Endothelial cell of umbilical vein (primary cell): ENCODE measurements at regions not wholly inside any gene's neighbourhood (a gene's known extent, or its start where the extent isn't known, plus 50 kb on each side); places are given as distances from the start of the nearest gene placed in this dataset.

ENCODE experiments used
- BruUV-seq: library from RNA; stranded (reverse); fragments of 400-500 nt; replicated peaks from 2 replicates; lab custom pipeline; 2021; lab: Mats Ljungman, UMichigan
- CTCF ChIA-PET: fragments of 300-600, 350-600 bp; sonication (Branson Sonifier 250); formaldehyde crosslinking; loops from one replicate; lab custom pipeline; 2021; ENCODE audit warnings: antibody characterized with exemption, inconsistent platforms; lab: Charles Lee
- POLR2A ChIA-PET: fragments of 300-600, 350-600 bp; sonication (Branson Sonifier 250); formaldehyde crosslinking; loops from one replicate; lab custom pipeline; 2021; ENCODE audit warnings: antibody characterized with exemption, inconsistent platforms; lab: Charles Lee
- DNase-seq: peaks from one replicate; pipeline ENCODE4 v3.0.0-alpha.2; 2011; ENCODE audit warnings: low read depth, low spot score
- FAIRE-seq: peaks from 2 replicates; lab custom pipeline; 2011; peaks lifted over from hg19 to GRCh38; lab: Jason Lieb, UNC
- H2AFZ ChIP-seq: 2 replicates; pipeline ENCODE4 v1.6.0; 2012; ENCODE audit warnings: low read depth, low read length, control low read depth, inconsistent platforms
- H3K27ac ChIP-seq: 2 replicates; pipeline ENCODE4 v1.5.1; 2011; ENCODE audit warnings: low read depth, mild to moderate bottlenecking, control low read depth, low read length, moderate library complexity; ENCODE audit not compliant: insufficient read depth
- H3K27me3 ChIP-seq, 2 experiments: 2 replicates each; pipeline versions ENCODE4 v1.6.0 to v1.6.1; 2011; ENCODE audit warnings: low read length in 2 of 2, mixed read lengths in 1 of 2; ENCODE audit not compliant: control insufficient read depth in 2 of 2, insufficient read depth in 2 of 2
- H3K36me3 ChIP-seq, 2 experiments: 2 replicates in 1 of 2; 3 replicates in 1 of 2; pipeline ENCODE4 v1.5.1; 2011; ENCODE audit warnings: low read length in 2 of 2, mild to moderate bottlenecking in 1 of 2, moderate library complexity in 1 of 2; ENCODE audit not compliant: control insufficient read depth in 2 of 2, insufficient read depth in 2 of 2; ENCODE audit errors: extremely low read depth in 1 of 2
- H3K4me1 ChIP-seq: 3 replicates; pipeline ENCODE4 v1.5.1; 2011; ENCODE audit warnings: mild to moderate bottlenecking, low read length; ENCODE audit not compliant: control insufficient read depth, insufficient read depth; ENCODE audit errors: extremely low read depth
- H3K4me2 ChIP-seq: 2 replicates; pipeline ENCODE4 v1.6.1; 2011; ENCODE audit warnings: low read length, control low read depth, mixed read lengths; ENCODE audit not compliant: insufficient read depth
- H3K4me3 ChIP-seq, 3 experiments: fragments of 200-600 bp in 1 of 3; sonication (generic), shearing (Covaris generic) in 1 of 3; replicated peaks in 1 of 3; 2 replicates each; pipeline ENCODE4 v1.5.1; 2011 to 2016; ENCODE audit warnings: control low read depth in 3 of 3, low read length in 3 of 3, mild to moderate bottlenecking in 2 of 3, inconsistent platforms in 1 of 3, low read depth in 1 of 3, moderate library complexity in 1 of 3; ENCODE audit not compliant: insufficient read depth in 1 of 3
- H3K79me2 ChIP-seq: 2 replicates; pipeline ENCODE4 v1.6.0; 2012; ENCODE audit warnings: low read length, inconsistent platforms; ENCODE audit not compliant: control insufficient read depth, insufficient read depth
- H3K9ac ChIP-seq: replicated peaks from 2 replicates; pipeline ENCODE3; 2011; ENCODE audit warnings: low read length, control low read depth; ENCODE audit not compliant: insufficient read depth; ENCODE audit errors: extremely low read depth
- H3K9me1 ChIP-seq: replicated peaks from 3 replicates; pipeline ENCODE4 v1.6.0; 2011; ENCODE audit warnings: mild to moderate bottlenecking, low read length; ENCODE audit not compliant: control insufficient read depth, insufficient read depth; ENCODE audit errors: extremely low read depth
- H3K9me3 ChIP-seq: replicated peaks from 2 replicates; pipeline ENCODE4 v1.5.1; 2012; ENCODE audit warnings: low read length, inconsistent platforms; ENCODE audit not compliant: control insufficient read depth, insufficient read depth
- H4K20me1 ChIP-seq: replicated peaks from 2 replicates; pipeline ENCODE3; 2011; ENCODE audit warnings: mild to moderate bottlenecking, low read length; ENCODE audit not compliant: control insufficient read depth, insufficient read depth; ENCODE audit errors: extremely low read depth
- CTCF ChIP-seq, 2 donors: IDR thresholded peaks; 1 replicate in 1 of 2; 2 replicates in 1 of 2; pipeline ENCODE4 v1.5.1; 2011; ENCODE audit warnings: low read length in 2 of 2, mild to moderate bottlenecking in 2 of 2, moderate library complexity in 2 of 2, control low read depth in 1 of 2, inconsistent platforms in 1 of 2, low read depth in 1 of 2; ENCODE audit not compliant: insufficient read depth in 1 of 2; ENCODE audit errors: extremely low read depth in 1 of 2
- EZH2 ChIP-seq: IDR thresholded peaks from 2 replicates; pipeline ENCODE4 v1.6.1; 2012; ENCODE audit warnings: borderline replicate concordance, low read depth, mild to moderate bottlenecking, moderate library complexity, low read length, inconsistent platforms; ENCODE audit not compliant: severe bottlenecking
- FOS ChIP-seq: IDR thresholded peaks from 2 replicates; pipeline ENCODE4 v1.6.1; 2011; ENCODE audit warnings: mild to moderate bottlenecking, low read length, moderate library complexity, borderline replicate concordance; ENCODE audit not compliant: insufficient read depth
- GATA2 ChIP-seq: IDR thresholded peaks from 2 replicates; pipeline ENCODE4 v1.7.0; 2011; ENCODE audit warnings: low read depth, mild to moderate bottlenecking, moderate library complexity, mixed read lengths, low read length; ENCODE audit not compliant: insufficient read length, insufficient read depth
- JUN ChIP-seq: IDR thresholded peaks from 2 replicates; pipeline ENCODE4 v1.6.1; 2011; ENCODE audit warnings: borderline replicate concordance, low read depth; ENCODE audit not compliant: insufficient read length, insufficient read depth
- MAX ChIP-seq: IDR thresholded peaks from 2 replicates; pipeline ENCODE4 v1.6.1; 2011; ENCODE audit not compliant: insufficient read depth, insufficient read length
- MYC ChIP-seq: IDR thresholded peaks from one replicate; pipeline ENCODE4 v1.6.1; 2011; ENCODE audit warnings: mild to moderate bottlenecking, low read depth, low read length
- POLR2A ChIP-seq: IDR thresholded peaks from 2 replicates; pipeline ENCODE4 v1.6.1; 2012; ENCODE audit warnings: low read depth, mild to moderate bottlenecking, control low read depth, low read length
- POLR2AphosphoS5 ChIP-seq: IDR thresholded peaks from 2 replicates; pipeline ENCODE4 v1.6.1; 2012; ENCODE audit warnings: low read depth, mild to moderate bottlenecking, control low read depth, low read length, moderate library complexity; ENCODE audit not compliant: insufficient read depth
- dilution Hi-C: fragments of 300-500 bp; cut with MboI; formaldehyde crosslinking; loops from one replicate; pipeline ENCODE4 v1.15.0; 2019; ENCODE audit warnings: low sequenced_read_pairs; ENCODE audit not compliant: extremely low pct_ligation_motif_present
- intact Hi-C: fragments of 100-400 bp; cut with micrococcal nuclease; formaldehyde crosslinking; loops from one replicate; pipeline ENCODE4 v1.10.0; 2022

GRCh38 chr7:26493737-26494428, 202.2 kb downstream of the SNX10 start:
- Histone ChIP-seq H3K9me1 (no peaks in the 10 kb centered on the region), H3K36me3 (no peaks in the 10 kb centered on the region), H3K27ac (no peak overlapping the region), H4K20me1 (no peaks in the 10 kb centered on the region), H3K4me2 (no peak overlapping the region), H3K27me3 (peaks cover 4 to 5% of the 10 kb centered on the region in 2 experiments), H3K79me2 (no peaks in the 10 kb centered on the region), H3K9me3 (no peaks in the 10 kb centered on the region), H2AFZ (no peak overlapping the region), H3K4me1 (no peaks in the 10 kb centered on the region), H3K9ac (no peak overlapping the region), H3K4me3 (no peak overlapping the region)
- TF ChIP-seq CTCF (IDR thresholded peaks at IDR 0.05; ENCODE audit: extremely low read depth in 1 of 2, insufficient read depth in 1 of 2, low read depth in 1 of 2, low read length in 2 of 2), result no peak
- BruUV-seq, result no TSS peak
- intact Hi-C loops, result no loop called here
- ChIA-PET POLR2A (no interaction called here), CTCF (interaction anchor here (1.2 to 2.9 kb wide), 3 partner anchors 11 to 125 kb away, joined by 3 to 8 read pairs (median 4); no protein-coding TSS in a partner anchor)
- FAIRE-seq (no peak), DNase-seq (no peak)
- dilution Hi-C loops, result no loop called here

- dilution Hi-C loops (no loop called here), intact Hi-C loops (no loop called here)
- BruUV-seq, result no TSS peak
- FAIRE-seq (no peak), DNase-seq (no peak)
- POLR2A ChIA-PET, result no interaction called here
- no peak overlapping the region for H2AFZ ChIP-seq
- no peak overlapping the region for H3K9ac ChIP-seq
- no peaks in the 10 kb centered on the region for H3K79me2 ChIP-seq
- H4K20me1 ChIP-seq, result no peaks in the 10 kb centered on the region
- H3K9me1 ChIP-seq, result no peaks in the 10 kb centered on the region
- CTCF ChIA-PET, result interaction anchor here (0.5 to 2.9 kb wide), 6 partner anchors 11 to 603 kb away, joined by 3 to 8 read pairs (median 3); no protein-coding TSS in a partner anchor
- H3K27me3 ChIP-seq, result peaks cover under 1 to 2% of the 10 kb centered on the region in 2 experiments
- no peak overlapping the region for H3K4me3 ChIP-seq
- no peaks in the 10 kb centered on the region for H3K9me3 ChIP-seq
- H3K27ac ChIP-seq, result no peak overlapping the region
- no peak overlapping the region for H3K4me2 ChIP-seq
- no peaks in the 10 kb centered on the region for H3K4me1 ChIP-seq
- TF ChIP-seq JUN (no peak), EZH2 (no peak), FOS (no peak), GATA2 (no peak), CTCF (IDR thresholded peaks at IDR 0.05; ENCODE audit: extremely low read depth in 1 of 2, insufficient read depth in 1 of 2, low read depth in 1 of 2, low read length in 2 of 2) (no peak), POLR2AphosphoS5 (no peak), MAX (no peak), MYC (no peak), POLR2A (no peak)
- H3K36me3 ChIP-seq, result no peaks in the 10 kb centered on the region
Measured at GRCh38 chr7:26495569-26495968, 203.9 kb downstream of the SNX10 start.
